IMR-90 (cell line): ENCODE measurements at regions not wholly inside any gene's neighbourhood (a gene's known extent, or its start where the extent isn't known, plus 50 kb on each side); places are given as distances from the start of the nearest gene placed in this dataset.

Experiments
- BHLHE40 ChIP-seq: fragments of 150-350 bp; IDR thresholded peaks from 2 replicates; pipeline ENCODE4 v1.6.1; 2016; ENCODE audit warnings: mild to moderate bottlenecking, low read depth, low read length
- CEBPB ChIP-seq: IDR thresholded peaks from 2 replicates; pipeline ENCODE4 v1.6.1; 2012; ENCODE audit warnings: low read depth, low read length, improper control_type of control experiment
- MAZ ChIP-seq: IDR thresholded peaks from 2 replicates; pipeline ENCODE4 v1.6.1; 2012; ENCODE audit warnings: low read depth, mild to moderate bottlenecking, low read length, improper control_type of control experiment, moderate library complexity, borderline replicate concordance
- POLR2A ChIP-seq: IDR thresholded peaks from 2 replicates; pipeline ENCODE4 v1.6.1; 2012; ENCODE audit warnings: mild to moderate bottlenecking, low read depth, low read length
- RCOR1 ChIP-seq: IDR thresholded peaks from 2 replicates; pipeline ENCODE4 v1.6.1; 2012; ENCODE audit warnings: mild to moderate bottlenecking, low read length, improper control_type of control experiment; ENCODE audit not compliant: insufficient replicate concordance
- SMC3 ChIP-seq: fragments of 150-350 bp; IDR thresholded peaks from 2 replicates; pipeline ENCODE4 v1.6.1; 2016; ENCODE audit warnings: low read depth, mild to moderate bottlenecking, antibody characterized with exemption, low read length, moderate library complexity
- TF ChIP-seq, protein P1 (sequence below): conservative IDR thresholded peaks from 2 replicates; pipeline ENCODE4 v1.5.1; 2012; ENCODE audit warnings: mild to moderate bottlenecking, low read depth, low read length, improper control_type of control experiment
- TF ChIP-seq, protein P2 (sequence below): fragments of 150-350 bp; IDR thresholded peaks from 2 replicates; pipeline ENCODE4 v1.6.1; 2016; ENCODE audit warnings: low read depth, mild to moderate bottlenecking, low read length, moderate library complexity, borderline replicate concordance
- TF ChIP-seq, protein P3 (sequence below): fragments of 150-350 bp; IDR thresholded peaks from 2 replicates; pipeline ENCODE4 v1.6.1; 2017; ENCODE audit warnings: mild to moderate bottlenecking, antibody characterized with exemption, low read length, low read depth

GRCh38 chr3:17847156-17847555 is 104.7 kb upstream of the TBC1D5 start:
- TF ChIP-seq, protein P1, sequence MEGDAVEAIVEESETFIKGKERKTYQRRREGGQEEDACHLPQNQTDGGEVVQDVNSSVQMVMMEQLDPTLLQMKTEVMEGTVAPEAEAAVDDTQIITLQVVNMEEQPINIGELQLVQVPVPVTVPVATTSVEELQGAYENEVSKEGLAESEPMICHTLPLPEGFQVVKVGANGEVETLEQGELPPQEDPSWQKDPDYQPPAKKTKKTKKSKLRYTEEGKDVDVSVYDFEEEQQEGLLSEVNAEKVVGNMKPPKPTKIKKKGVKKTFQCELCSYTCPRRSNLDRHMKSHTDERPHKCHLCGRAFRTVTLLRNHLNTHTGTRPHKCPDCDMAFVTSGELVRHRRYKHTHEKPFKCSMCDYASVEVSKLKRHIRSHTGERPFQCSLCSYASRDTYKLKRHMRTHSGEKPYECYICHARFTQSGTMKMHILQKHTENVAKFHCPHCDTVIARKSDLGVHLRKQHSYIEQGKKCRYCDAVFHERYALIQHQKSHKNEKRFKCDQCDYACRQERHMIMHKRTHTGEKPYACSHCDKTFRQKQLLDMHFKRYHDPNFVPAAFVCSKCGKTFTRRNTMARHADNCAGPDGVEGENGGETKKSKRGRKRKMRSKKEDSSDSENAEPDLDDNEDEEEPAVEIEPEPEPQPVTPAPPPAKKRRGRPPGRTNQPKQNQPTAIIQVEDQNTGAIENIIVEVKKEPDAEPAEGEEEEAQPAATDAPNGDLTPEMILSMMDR: no peak
- no peak for TF ChIP-seq MAZ
- TF ChIP-seq RCOR1: no peak
- TF ChIP-seq, protein P2, sequence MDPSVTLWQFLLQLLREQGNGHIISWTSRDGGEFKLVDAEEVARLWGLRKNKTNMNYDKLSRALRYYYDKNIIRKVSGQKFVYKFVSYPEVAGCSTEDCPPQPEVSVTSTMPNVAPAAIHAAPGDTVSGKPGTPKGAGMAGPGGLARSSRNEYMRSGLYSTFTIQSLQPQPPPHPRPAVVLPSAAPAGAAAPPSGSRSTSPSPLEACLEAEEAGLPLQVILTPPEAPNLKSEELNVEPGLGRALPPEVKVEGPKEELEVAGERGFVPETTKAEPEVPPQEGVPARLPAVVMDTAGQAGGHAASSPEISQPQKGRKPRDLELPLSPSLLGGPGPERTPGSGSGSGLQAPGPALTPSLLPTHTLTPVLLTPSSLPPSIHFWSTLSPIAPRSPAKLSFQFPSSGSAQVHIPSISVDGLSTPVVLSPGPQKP: no peak
- TF ChIP-seq SMC3: no peak
- no peak for TF ChIP-seq BHLHE40
- TF ChIP-seq POLR2A: no peak
- TF ChIP-seq, protein P3, sequence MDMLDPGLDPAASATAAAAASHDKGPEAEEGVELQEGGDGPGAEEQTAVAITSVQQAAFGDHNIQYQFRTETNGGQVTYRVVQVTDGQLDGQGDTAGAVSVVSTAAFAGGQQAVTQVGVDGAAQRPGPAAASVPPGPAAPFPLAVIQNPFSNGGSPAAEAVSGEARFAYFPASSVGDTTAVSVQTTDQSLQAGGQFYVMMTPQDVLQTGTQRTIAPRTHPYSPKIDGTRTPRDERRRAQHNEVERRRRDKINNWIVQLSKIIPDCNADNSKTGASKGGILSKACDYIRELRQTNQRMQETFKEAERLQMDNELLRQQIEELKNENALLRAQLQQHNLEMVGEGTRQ: no peak
- no peak for TF ChIP-seq CEBPB
